ENCODE measurements at regions not wholly inside any gene's neighbourhood (a gene's known extent, or its start where the extent isn't known, plus 50 kb on each side); places are given as distances from the start of the nearest gene placed in this dataset.

GRCh38 chr2:192265751-192266150, 71.0 kb upstream of the TMEFF2 start:
- Histone ChIP-seq H3K4me3 (no peak overlapping the region), H3K4me2 (no peak overlapping the region), H3K4me1 (0 out of 3 replicates have a peak, but pooled peaks cover 6% of the 10 kb centered on the region), H3K9me3 (no peaks in the 10 kb centered on the region), H3K27ac (no peak overlapping the region)
- POLR2A ChIA-PET = no interaction called here
- ATAC-seq (no peak), DNase-seq (ENCODE audit: low read depth in 1 of 2, low spot score in 1 of 2) (no peak), FAIRE-seq (no peak)
- TF ChIP-seq RCOR1 (IDR thresholded peaks at IDR 0.05; ENCODE audit: low read depth, low read length) = no peak
- TF ChIP-seq GATA3 (IDR thresholded peaks at IDR 0.05; ENCODE audit: borderline replicate concordance) = no peak
- TF ChIP-seq BHLHE40 (IDR thresholded peaks at IDR 0.05; ENCODE audit: low read depth, low read length) = no peak
- no peak for TF ChIP-seq MAFK (IDR thresholded peaks at IDR 0.05; ENCODE audit: partially characterized antibody)
- no peak for TF ChIP-seq E2F6 (IDR thresholded peaks at IDR 0.05; ENCODE audit: borderline replicate concordance, low read depth)
- no peak for TF ChIP-seq CHD2 (IDR thresholded peaks at IDR 0.05; ENCODE audit: low read length, partially characterized antibody)
- no peak for TF ChIP-seq HMGXB4 (CRISPR knock-in tag; IDR thresholded peaks at IDR 0.05; ENCODE audit: borderline replicate concordance)
- CTCF ChIA-PET = interaction anchor here (0.8 kb wide), 1 partner anchor 11 kb away, joined by 3 read pairs; no protein-coding TSS in a partner anchor
- 19% methylated on average over 2 of the region's 2 CpGs for WGBS (ENCODE audit: missing lambda C conversion rate)

DNA sequence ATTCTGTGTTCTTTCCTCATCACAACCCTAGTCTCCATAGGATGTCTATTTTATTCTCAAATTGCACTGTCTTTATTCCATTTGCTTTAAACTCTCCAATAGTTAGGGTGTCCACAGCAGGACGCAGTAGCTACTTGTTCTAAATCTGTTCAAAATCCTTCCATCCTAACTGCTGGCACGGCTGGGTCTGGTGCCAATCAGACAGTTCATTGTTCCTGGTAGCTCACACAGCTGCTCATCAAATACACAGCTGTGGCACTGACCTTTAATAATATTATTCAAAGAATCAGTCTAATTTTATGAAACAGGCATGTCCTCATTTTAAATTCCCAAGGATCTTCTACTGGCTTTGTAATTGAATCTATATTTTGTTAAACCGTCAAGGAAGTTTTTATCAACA, 59.7 kb upstream of the TMEFF2 start:
- DNase-seq (ENCODE audit: low read depth in 1 of 2, low spot score in 1 of 2) (no peak), ATAC-seq (no peak), FAIRE-seq (no peak)
- ChIA-PET CTCF (interaction anchor here (0.7 kb wide), 1 partner anchor 12 kb away, joined by 3 read pairs; no protein-coding TSS in a partner anchor), POLR2A (no interaction called here)
- Histone ChIP-seq H3K4me1 (no peaks in the 10 kb centered on the region), H3K27ac (no peak overlapping the region), H3K4me2 (no peak overlapping the region), H3K9me3 (no peaks in the 10 kb centered on the region), H3K4me3 (no peak overlapping the region)
- 61% methylated on average over 3 of the region's 3 CpGs for whole genome bisulfite sequencing (ENCODE audit: missing lambda C conversion rate)
- TF ChIP-seq POLR2A (IDR thresholded peaks at IDR 0.05; ENCODE audit: low read length) (no peak), KDM5A (IDR thresholded peaks at IDR 0.05) (no peak)

- ATAC-seq (no peak), FAIRE-seq (no peak)
These were observed 59.0 kb upstream of the TMEFF2 start for GRCh38 chr2:192253692-192254091.

More at GRCh38 chr2:192253692-192254091, 59.0 kb upstream of the TMEFF2 start:
- ChIA-PET POLR2A (no interaction called here), CTCF (no interaction called here)
- Histone ChIP-seq H3K9me3 (no peaks in the 10 kb centered on the region), H3K27ac (no peak overlapping the region), H3K4me3 (no peak overlapping the region), H3K4me2 (no peak overlapping the region), H3K4me1 (no peaks in the 10 kb centered on the region)
- DNase-seq (ENCODE audit: low read depth in 1 of 2, low spot score in 1 of 2) = no peak
- WGBS (ENCODE audit: missing lambda C conversion rate) = 35% methylated on average over 4 of the region's 4 CpGs
- TF ChIP-seq NR3C1 (IDR thresholded peaks at IDR 0.05) (no peak), RARB (CRISPR knock-in tag; IDR thresholded peaks at IDR 0.05) (no peak), NPAS2 (CRISPR knock-in tag; IDR thresholded peaks at IDR 0.05; ENCODE audit: borderline replicate concordance) (no peak), CBX8 (IDR thresholded peaks at IDR 0.05) (no peak), NFE2L2 (conservative IDR thresholded peaks at IDR 0.05; ENCODE audit: low read length) (no peak), MAZ (IDR thresholded peaks at IDR 0.05; ENCODE audit: borderline replicate concordance, low read depth, low read length) (no peak), TFCP2L1 (CRISPR knock-in tag; IDR thresholded peaks at IDR 0.05) (no peak), FOSB (CRISPR knock-in tag; IDR thresholded peaks at IDR 0.05) (no peak), CTCF (IDR thresholded peaks at IDR 0.05) (no peak), PBX3 (IDR thresholded peaks at IDR 0.05) (no peak), ATOH8 (CRISPR knock-in tag; IDR thresholded peaks at IDR 0.05; ENCODE audit: low read depth) (no peak), PHF8 (IDR thresholded peaks at IDR 0.05; ENCODE audit: borderline replicate concordance, low read depth) (no peak), HDAC2 (IDR thresholded peaks at IDR 0.05) (no peak), EHF (CRISPR knock-in tag; IDR thresholded peaks at IDR 0.05) (no peak), ZSCAN20 (CRISPR knock-in tag; IDR thresholded peaks at IDR 0.05) (no peak), CBX2 (IDR thresholded peaks at IDR 0.05; ENCODE audit: borderline replicate concordance, low read depth) (no peak)
- TF ChIP-seq, protein P1, sequence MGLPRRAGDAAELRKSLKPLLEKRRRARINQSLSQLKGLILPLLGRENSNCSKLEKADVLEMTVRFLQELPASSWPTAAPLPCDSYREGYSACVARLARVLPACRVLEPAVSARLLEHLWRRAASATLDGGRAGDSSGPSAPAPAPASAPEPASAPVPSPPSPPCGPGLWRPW (IDR thresholded peaks at IDR 0.05) = no peak
